Sigmoid colon (tissue), 6 donors: ENCODE measurements at regions not wholly inside any gene's neighbourhood (a gene's known extent, or its start where the extent isn't known, plus 50 kb on each side); places are given as distances from the start of the nearest gene placed in this dataset.

Experiments used
- DNase-seq: peaks from one replicate; pipeline ENCODE4 v3.0.0-alpha.2; 2019
- H3K27ac ChIP-seq, 4 donors: fragments of 200-600 bp; sonication (generic); one replicate each; pipeline ENCODE4 v1.5.1; 2016 to 2019; ENCODE audit warnings: mild to moderate bottlenecking in 1 of 4
- H3K27me3 ChIP-seq, 3 donors: fragments of 200-600 bp; sonication (generic); one replicate each; pipeline ENCODE4 v1.5.1; 2019; ENCODE audit warnings: mild to moderate bottlenecking in 1 of 3
- H3K36me3 ChIP-seq, 4 donors: fragments of 200-600 bp; sonication (generic); one replicate each; pipeline ENCODE4 v1.5.1; 2016 to 2019
- H3K4me1 ChIP-seq, 4 donors: fragments of 200-600 bp; sonication (generic); one replicate each; pipeline ENCODE4 v1.5.1; 2017 to 2019
- H3K4me3 ChIP-seq, 4 donors: fragments of 200-600 bp; sonication (generic); one replicate each; pipeline ENCODE4 v1.5.1; 2017 to 2019; ENCODE audit warnings: mild to moderate bottlenecking in 2 of 4, moderate library complexity in 1 of 4
- H3K9me3 ChIP-seq, 4 donors: fragments of 200-600 bp in 3 of 4; sonication (generic) in 3 of 4; one replicate each; pipeline versions ENCODE4 v1.5.1 to v1.6.1; 2013 to 2019
- CTCF ChIP-seq, 4 experiments: fragments of 450-650 bp in 3 of 4; fragments of 200-600 bp in 1 of 4; IDR thresholded peaks; one replicate each; pipeline ENCODE4 v1.5.1; 2016 to 2019; ENCODE audit warnings: antibody characterized with exemption in 4 of 4, mild to moderate bottlenecking in 3 of 4, moderate library complexity in 2 of 4
- EP300 ChIP-seq, 4 donors: sonication (generic); formaldehyde crosslinking; IDR thresholded peaks; one replicate each; pipeline ENCODE4 v1.6.1; 2017; ENCODE audit warnings: antibody characterized with exemption in 4 of 4
- POLR2A ChIP-seq, 2 donors: fragments of 450-650 bp; IDR thresholded peaks; one replicate each; pipeline ENCODE4 v1.6.1; 2016; ENCODE audit warnings: antibody characterized with exemption in 2 of 2, mild to moderate bottlenecking in 2 of 2, moderate library complexity in 2 of 2
- POLR2AphosphoS5 ChIP-seq, 4 donors: sonication (generic); formaldehyde crosslinking; IDR thresholded peaks; one replicate each; pipeline ENCODE4 v1.6.1; 2017; ENCODE audit warnings: antibody characterized with exemption in 4 of 4
- WGBS, 2 donors: extraction: QIAGEN DNeasy Blood & Tissue Kit; methylation state at CpG; one replicate each; pipeline ENCODE4 v1.1.7; 2013; 5-methylcytosine and 5-hydroxymethylcytosine counted together
- intact Hi-C: fragments of 100-400 bp; cut with DNase I; formaldehyde crosslinking; loops from one replicate; pipeline ENCODE4 v1.15.1; 2023
- donor health status: healthy with polysubstance abuse.
- donor health status: healthy.

- no peaks in the 10 kb centered on the region for H3K9me3 ChIP-seq
- no peak overlapping the region for H3K4me3 ChIP-seq
- H3K27me3 ChIP-seq = peaks cover 0 to 44% (median 14%) of the 10 kb centered on the region in 3 donors
- H3K4me1 ChIP-seq = peaks cover 0 to 16% (median 12%) of the 10 kb centered on the region in 4 donors
- H3K27ac ChIP-seq = no peak overlapping the region
- WGBS, 2 donors = 64 to 76% methylated on average over 9 of the region's 9 CpGs
- H3K36me3 ChIP-seq = no peaks in the 10 kb centered on the region
- TF ChIP-seq POLR2AphosphoS5 (IDR thresholded peaks at IDR 0.05) = no peak
- no peak for TF ChIP-seq EP300 (IDR thresholded peaks at IDR 0.05)
- no peak for TF ChIP-seq CTCF (IDR thresholded peaks at IDR 0.05)
- intact Hi-C loops = no loop called here
- DNase-seq = no peak
Observed at GRCh38 chr2:172232708-172233396, 130.2 kb upstream of the DLX2 start.

- no peaks in the 10 kb centered on the region for H3K9me3 ChIP-seq
- TF ChIP-seq EP300 (IDR thresholded peaks at IDR 0.05) (no peak), POLR2AphosphoS5 (IDR thresholded peaks at IDR 0.05) (no peak), POLR2A (IDR thresholded peaks at IDR 0.05) (no peak), CTCF (IDR thresholded peaks at IDR 0.05) (no peak)
- no peak overlapping the region for H3K27ac ChIP-seq
- H3K4me1 ChIP-seq = peaks cover 0 to 16% (median 12%) of the 10 kb centered on the region in 4 donors
- 16 to 52% methylated on average over 9 of the region's 9 CpGs for WGBS, 2 donors
- H3K27me3 ChIP-seq = peaks cover 0 to 52% (median 17%) of the 10 kb centered on the region in 3 donors
- intact Hi-C loops = no loop called here
- no peak for DNase-seq
- H3K36me3 ChIP-seq = no peaks in the 10 kb centered on the region
- H3K4me3 ChIP-seq = peak overlapping the region in 3 of 4 donors; percentile 30 to 38 (median 34)
Observed at GRCh38 chr2:172233987-172234715, 131.5 kb upstream of the DLX2 start.

- no peak for DNase-seq
- intact Hi-C loops = no loop called here
- 2 to 4% methylated on average over 65 of the region's 65 CpGs for WGBS, 2 donors
- Histone ChIP-seq H3K27ac (no peak overlapping the region), H3K9me3 (no peaks in the 10 kb centered on the region), H3K27me3 (peaks cover 0 to 53% (median 17%) of the 10 kb centered on the region in 3 donors), H3K36me3 (no peaks in the 10 kb centered on the region), H3K4me1 (peaks cover 0 to 16% (median 12%) of the 10 kb centered on the region in 4 donors), H3K4me3 (peak overlapping the region in 3 of 4 donors; percentile 30 to 38 (median 34))
- TF ChIP-seq EP300 (IDR thresholded peaks at IDR 0.05) = no peak
Observed at GRCh38 chr2:172234716-172235691, 132.3 kb upstream of the DLX2 start.

GRCh38 chr2:172239944-172240590, 137.4 kb upstream of the DLX2 start:
- Histone ChIP-seq H3K4me3 (no peak overlapping the region), H3K36me3 (no peaks in the 10 kb centered on the region), H3K4me1 (peaks cover 0 to 6% (median 6%) of the 10 kb centered on the region in 4 donors), H3K27me3 (peaks cover 0 to 35% (median 8%) of the 10 kb centered on the region in 3 donors), H3K9me3 (no peaks in the 10 kb centered on the region), H3K27ac (no peak overlapping the region)
- TF ChIP-seq POLR2AphosphoS5 (IDR thresholded peaks at IDR 0.05) = no peak
- no peak for TF ChIP-seq POLR2A (IDR thresholded peaks at IDR 0.05)
- TF ChIP-seq EP300 (IDR thresholded peaks at IDR 0.05) = no peak
- DNase-seq = no peak
- WGBS, 2 donors = 94 to 95% methylated on average over 8 of the region's 8 CpGs
- intact Hi-C loops = no loop called here

GRCh38 chr2:172241222-172241621, 138.5 kb upstream of the DLX2 start:
- H3K36me3 ChIP-seq = no peaks in the 10 kb centered on the region
- no peaks in the 10 kb centered on the region for H3K4me1 ChIP-seq
- TF ChIP-seq POLR2A (IDR thresholded peaks at IDR 0.05) (no peak), POLR2AphosphoS5 (IDR thresholded peaks at IDR 0.05) (no peak), EP300 (IDR thresholded peaks at IDR 0.05) (no peak), CTCF (IDR thresholded peaks at IDR 0.05) (no peak)
- H3K9me3 ChIP-seq = no peaks in the 10 kb centered on the region
- no peak overlapping the region for H3K4me3 ChIP-seq
- H3K27ac ChIP-seq = no peak overlapping the region
- DNase-seq = no peak
- 78 to 87% methylated on average over 3 of the region's 3 CpGs for WGBS, 2 donors
- H3K27me3 ChIP-seq = peaks cover 0 to 24% (median 3%) of the 10 kb centered on the region in 3 donors
- intact Hi-C loops = no loop called here
